K562 (cell line): ENCODE measurements at regions not wholly inside any gene's neighbourhood (a gene's known extent, or its start where the extent isn't known, plus 50 kb on each side); places are given as distances from the start of the nearest gene placed in this dataset.
"Not testable (repeated sequence)": the region's sequence is repeated elsewhere in the genome, so short reads cannot be mapped to it uniquely, and the experiment has no call there.

Source experiments
- ATF2 ChIP-seq: sonication (generic); formaldehyde crosslinking; IDR thresholded peaks from 2 replicates; pipeline ENCODE4 v1.8.1; 2022; ENCODE audit warnings: missing genetic modification reagents
- CBX1 ChIP-seq: sonication (generic); IDR thresholded peaks from 2 replicates; pipeline ENCODE4 v1.6.1; 2016; ENCODE audit warnings: antibody characterized with exemption, low read depth, mild to moderate bottlenecking
- CBX8 ChIP-seq: fragments of 200-600 bp; sonication (generic); IDR thresholded peaks from 2 replicates; pipeline ENCODE4 v1.6.1; 2012; ENCODE audit warnings: borderline replicate concordance, mixed run types, low read depth, mild to moderate bottlenecking, moderate library complexity, mixed read lengths, low read length, control low read depth, inconsistent platforms; ENCODE audit not compliant: poor library complexity, severe bottlenecking; ENCODE audit errors: extremely low read depth
- CTCF ChIP-seq, 3 experiments: IDR thresholded peaks in 2 of 3; conservative IDR thresholded peaks in 1 of 3; 2 replicates each; pipeline ENCODE4 v1.5.1; 2011 to 2012; ENCODE audit warnings: low read length in 3 of 3, mild to moderate bottlenecking in 3 of 3, control low read depth in 2 of 3, improper control_type of control experiment in 1 of 3, inconsistent platforms in 1 of 3, low read depth in 1 of 3, mixed read lengths in 1 of 3, moderate library complexity in 1 of 3; ENCODE audit not compliant: insufficient read depth in 2 of 3
- GTF2F1 ChIP-seq: IDR thresholded peaks from 2 replicates; pipeline ENCODE4 v1.6.1; 2011; ENCODE audit warnings: low read depth, low read length, improper control_type of control experiment
- KDM4B ChIP-seq, 2 experiments: fragments of 450-650 bp in 1 of 2; sonication (generic) in 1 of 2; IDR thresholded peaks; 2 replicates each; pipeline ENCODE4 v1.6.1; 2016 to 2017; ENCODE audit warnings: borderline replicate concordance in 2 of 2, antibody characterized with exemption in 1 of 2, low read depth in 1 of 2, mild to moderate bottlenecking in 1 of 2
- MLX ChIP-seq, 2 experiments: fragments of 450-650 bp in 1 of 2; sonication (generic) in 1 of 2; formaldehyde crosslinking; conservative IDR thresholded peaks; 2 replicates each; pipeline versions ENCODE4 v1.4.0 to v1.8.1; 2020 to 2022; ENCODE audit warnings: mild to moderate bottlenecking in 1 of 2, missing genetic modification reagents in 1 of 2
- MNT ChIP-seq, 2 experiments: fragments of 450-650 bp; conservative IDR thresholded peaks; 2 replicates each; pipeline ENCODE4 v1.6.1; 2017; ENCODE audit warnings: mild to moderate bottlenecking in 2 of 2, moderate library complexity in 2 of 2
- PATZ1 ChIP-seq: fragments of 250-450 bp; sonication (Bioruptor Pico); IDR thresholded peaks from 2 replicates; pipeline ENCODE4 v1.5.0; 2020; ENCODE audit warnings: mild to moderate bottlenecking, borderline replicate concordance
- PTBP1 ChIP-seq: fragments of 200-400 bp; formaldehyde crosslinking; IDR thresholded peaks from 2 replicates; pipeline ENCODE4 v1.6.1; 2017; ENCODE audit warnings: low read depth, low read length
- TBP ChIP-seq: optimal IDR thresholded peaks from 2 replicates; pipeline ENCODE3; 2011; ENCODE audit warnings: low read depth, low read length, improper control_type of control experiment
- ZBTB43 ChIP-seq: sonication (generic); formaldehyde crosslinking; IDR thresholded peaks from 2 replicates; pipeline ENCODE4 v1.8.0; 2023; ENCODE audit warnings: mild to moderate bottlenecking, missing genetic modification reagents
- ZNF518B ChIP-seq: fragments of 250-450 bp; sonication (Bioruptor Pico); IDR thresholded peaks from 2 replicates; pipeline ENCODE4 v1.5.0; 2021; ENCODE audit warnings: mild to moderate bottlenecking, moderate library complexity
- ZNF77 ChIP-seq: fragments of 250-450 bp; sonication (Bioruptor Pico); IDR thresholded peaks from 2 replicates; pipeline ENCODE4 v1.5.0; 2020

GRCh38 chr2:153538102-153538501 lies 59.5 kb upstream of the RPRM start:
- not testable (repeated sequence) for TF ChIP-seq KDM4B (IDR thresholded peaks at IDR 0.05; ENCODE audit: borderline replicate concordance in 2 of 2, low read depth in 1 of 2); GTF2F1; CBX1; ATF2 (CRISPR knock-in tag); PTBP1; ZBTB43; CTCF (IDR thresholded peaks at IDR 0.05 in 2 of 3, conservative IDR thresholded peaks at IDR 0.05 in 1 of 3; ENCODE audit: insufficient read depth in 2 of 3, low read depth in 1 of 3, low read length in 3 of 3); MLX (CRISPR knock-in tag; conservative IDR thresholded peaks at IDR 0.05); MNT (conservative IDR thresholded peaks at IDR 0.05); ZNF518B (CRISPR knock-in tag); TBP; CBX8; PATZ1 (CRISPR knock-in tag); ZNF77 (CRISPR knock-in tag)
